Activated naive CD8-positive, alpha-beta T cell (primary cell): ENCODE measurements at regions not wholly inside any gene's neighbourhood (a gene's known extent, or its start where the extent isn't known, plus 50 kb on each side); places are given as distances from the start of the nearest gene placed in this dataset.
A peak's percentile ranks its signal among the peaks of the same experiment; 100 is the strongest.

Source experiments
- H3K27ac Mint-ChIP-seq: one replicate; pipeline ENCODE4 v1.8.0; 2021; ENCODE audit warnings: mixed read lengths
- H3K27me3 Mint-ChIP-seq: one replicate; pipeline ENCODE4 v1.8.0; 2021; ENCODE audit warnings: mixed read lengths
- H3K36me3 Mint-ChIP-seq: one replicate; pipeline ENCODE4 v1.8.0; 2021; ENCODE audit warnings: mixed read lengths
- H3K4me1 Mint-ChIP-seq: one replicate; pipeline ENCODE4 v1.8.0; 2021; ENCODE audit warnings: low read depth, mixed read lengths
- H3K4me3 Mint-ChIP-seq: one replicate; pipeline ENCODE4 v1.8.0; 2021; ENCODE audit warnings: mild to moderate bottlenecking, mixed read lengths
- H3K9me3 Mint-ChIP-seq: one replicate; pipeline ENCODE4 v1.8.0; 2021; ENCODE audit warnings: low read depth, mixed read lengths

DNA sequence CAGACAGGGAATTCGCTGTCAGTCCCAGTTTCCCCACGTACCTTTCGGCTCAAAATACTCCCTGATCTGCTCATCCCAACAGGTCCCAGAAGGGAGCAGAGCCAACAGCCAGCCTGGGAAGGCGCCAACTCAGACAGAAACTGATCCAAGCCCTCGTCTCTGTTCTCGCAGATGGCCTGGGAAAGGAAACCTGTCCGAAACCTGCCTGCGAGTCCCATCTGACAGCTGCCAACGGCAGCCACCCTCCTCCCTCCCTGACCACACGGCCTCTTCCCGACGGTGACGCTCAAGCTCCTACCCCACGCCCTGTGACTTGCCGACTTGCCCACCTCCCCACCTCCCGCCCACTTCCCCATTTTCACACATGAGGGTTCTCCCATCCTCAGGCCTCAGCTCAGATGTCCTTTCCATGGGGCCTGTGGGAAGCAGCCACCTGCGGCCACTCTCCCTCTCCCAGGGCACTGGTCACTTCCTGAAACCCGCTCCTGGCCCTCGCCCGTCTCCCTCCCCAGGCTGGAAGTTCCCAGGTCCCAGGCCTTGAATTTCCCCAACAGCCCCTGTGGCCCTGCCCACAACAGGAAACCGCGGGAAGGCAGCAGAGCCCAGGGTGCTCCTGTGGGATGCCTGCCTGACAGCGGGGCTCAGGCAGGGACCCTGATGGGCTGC is 60.9 kb upstream of the FBRSL1 start:
- no peaks in the 10 kb centered on the region for H3K27me3 Mint-ChIP-seq
- no peaks in the 10 kb centered on the region for H3K9me3 Mint-ChIP-seq
- H3K4me3 Mint-ChIP-seq, result peak overlapping the region; percentile 13
- no peak overlapping the region for H3K27ac Mint-ChIP-seq
- H3K4me1 Mint-ChIP-seq, result peaks cover 22% of the 10 kb centered on the region
- H3K36me3 Mint-ChIP-seq, result no peaks in the 10 kb centered on the region

DNA sequence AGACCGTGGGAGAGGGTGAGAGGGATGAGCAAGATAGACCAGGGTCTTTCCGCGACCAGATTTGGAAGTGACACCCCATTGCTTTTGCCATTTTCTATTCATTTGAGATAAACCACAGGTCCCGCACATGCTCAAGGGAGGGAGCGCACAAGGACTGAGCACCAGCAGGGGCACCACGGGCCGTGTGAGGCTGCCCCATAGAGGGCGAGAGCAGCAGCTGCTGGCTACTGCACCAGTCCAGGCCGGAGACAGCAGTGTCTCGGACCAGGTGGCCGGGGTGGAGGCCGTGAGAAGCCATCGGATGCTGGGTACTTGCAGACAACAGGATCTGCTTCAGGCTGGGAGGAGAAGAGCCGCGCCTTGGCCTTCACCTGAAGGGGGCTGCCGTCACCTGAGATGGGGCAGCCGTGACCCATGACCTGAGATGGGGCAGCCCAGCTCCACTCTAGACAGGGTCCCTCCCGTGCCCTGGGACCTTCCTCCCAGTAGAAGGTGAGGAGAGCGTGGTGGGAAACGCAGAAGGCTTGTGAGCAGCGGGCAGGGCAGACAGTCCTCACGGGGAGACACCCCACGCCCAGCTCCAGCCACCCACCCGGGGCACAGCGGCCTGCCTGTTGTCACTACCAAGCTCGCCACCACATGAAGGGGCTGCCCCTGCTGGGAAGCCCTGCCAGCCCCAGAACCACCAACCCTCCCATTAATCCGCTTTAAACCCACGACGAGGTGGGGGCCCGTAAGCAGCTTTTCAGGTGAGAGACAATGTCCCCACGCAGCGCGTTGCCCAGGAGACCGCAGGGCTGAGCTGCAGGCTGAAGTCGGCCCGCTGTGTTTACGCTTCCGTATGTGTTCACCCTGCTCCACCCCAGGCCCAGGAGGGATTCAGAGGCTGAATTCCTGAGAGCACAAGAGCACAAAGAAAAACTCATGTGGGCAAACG is 61.7 kb upstream of the FBRSL1 start:
- Mint-ChIP-seq H3K36me3 (no peaks in the 10 kb centered on the region), H3K27me3 (no peaks in the 10 kb centered on the region), H3K4me1 (peaks cover 21% of the 10 kb centered on the region), H3K27ac (no peak overlapping the region), H3K4me3 (no peak overlapping the region), H3K9me3 (no peaks in the 10 kb centered on the region)

DNA sequence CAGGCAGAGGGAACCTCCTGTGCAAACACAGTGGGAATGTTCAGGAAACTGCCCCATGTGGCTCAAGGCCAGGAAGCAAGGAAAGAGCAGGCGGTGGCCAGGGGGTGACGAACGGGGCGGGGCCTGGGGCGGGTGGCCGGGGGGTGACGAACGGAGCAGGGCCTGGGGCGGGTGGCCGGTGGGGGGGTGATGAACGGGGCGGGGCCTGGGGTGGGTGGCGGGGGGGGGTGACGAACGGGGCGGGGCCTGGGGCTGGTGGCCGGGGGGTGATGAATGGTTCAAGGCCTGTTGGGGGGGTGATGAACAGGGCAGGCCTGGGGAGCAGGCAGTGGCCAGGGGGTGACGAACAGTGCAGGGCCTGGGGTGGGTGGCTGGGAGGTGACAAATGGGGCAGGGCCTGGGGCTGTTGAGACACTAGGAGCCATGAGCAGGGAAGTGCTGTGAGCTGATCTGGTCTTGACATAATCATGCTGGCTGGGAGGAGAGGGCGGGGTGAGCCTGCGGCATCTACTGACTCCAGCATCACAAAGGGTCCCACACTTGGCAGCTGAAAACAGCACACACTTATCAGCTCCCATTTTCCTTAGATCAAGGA is 62.7 kb upstream of the FBRSL1 start:
- H3K4me3 Mint-ChIP-seq, result no peak overlapping the region
- no peak overlapping the region for H3K27ac Mint-ChIP-seq
- no peaks in the 10 kb centered on the region for H3K36me3 Mint-ChIP-seq
- peaks cover 21% of the 10 kb centered on the region for H3K4me1 Mint-ChIP-seq
- H3K9me3 Mint-ChIP-seq, result no peaks in the 10 kb centered on the region
- H3K27me3 Mint-ChIP-seq, result no peaks in the 10 kb centered on the region

DNA sequence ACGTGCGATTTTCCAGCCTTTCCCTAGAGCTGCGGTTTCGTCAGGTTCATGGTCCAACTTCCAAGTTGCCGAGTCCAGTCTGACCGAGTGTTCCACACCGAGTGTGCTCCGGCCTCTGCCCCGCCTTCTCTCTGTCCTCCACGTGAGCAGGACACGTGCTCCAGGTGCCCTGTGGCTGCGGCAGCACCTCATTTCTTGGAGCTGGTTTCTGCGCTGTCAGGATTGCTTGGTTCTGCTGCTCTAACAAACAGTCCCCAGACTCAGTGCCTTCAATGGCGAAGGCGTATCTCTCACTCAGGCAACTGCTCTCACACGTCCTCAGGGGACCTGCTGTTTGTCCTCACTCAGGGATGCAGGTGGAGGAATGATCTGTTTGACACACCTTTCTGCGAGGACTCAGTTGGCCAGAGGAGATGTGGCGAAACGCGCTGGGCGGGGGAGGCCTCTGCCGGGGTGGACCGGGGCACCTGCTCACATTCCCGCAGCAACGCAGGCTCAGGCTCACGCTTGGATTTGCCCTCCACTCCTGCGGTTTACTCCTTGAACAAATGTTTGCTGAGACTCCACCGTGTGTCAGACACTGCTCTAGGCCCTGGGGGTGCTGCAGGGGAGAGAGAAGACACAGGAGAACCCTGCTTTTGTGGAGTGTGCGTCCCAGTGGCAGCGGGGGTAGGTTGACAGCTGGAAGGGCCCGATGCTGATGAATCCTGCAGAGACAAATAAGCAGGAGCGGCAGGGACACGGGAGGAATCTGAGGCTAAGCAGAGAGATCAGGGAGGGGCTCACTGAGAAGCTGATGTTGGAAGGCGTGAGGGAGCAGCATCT is 63.4 kb upstream of the FBRSL1 start:
- H3K27ac Mint-ChIP-seq, result no peak overlapping the region

DNA sequence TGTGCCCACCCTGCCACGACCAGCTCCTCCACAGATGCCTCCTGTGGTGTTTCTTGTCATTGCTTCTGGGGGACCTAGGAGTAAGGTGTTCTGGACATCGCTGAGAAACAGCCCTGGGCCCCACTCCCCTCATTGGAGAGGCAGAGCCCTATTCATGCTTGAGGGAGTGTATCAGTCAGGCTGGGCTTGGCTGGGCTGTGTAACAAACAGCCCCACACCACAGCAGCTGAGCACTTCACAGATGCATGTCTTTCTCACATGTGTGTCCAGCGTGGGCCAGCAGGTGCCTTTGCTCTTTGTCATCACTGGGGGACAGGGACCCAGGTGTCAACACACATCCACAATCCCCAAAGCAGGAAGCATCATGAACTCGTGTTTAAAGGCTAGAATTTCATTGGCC is 65.1 kb upstream of the FBRSL1 start:
- no peaks in the 10 kb centered on the region for H3K9me3 Mint-ChIP-seq
- peaks cover 10% of the 10 kb centered on the region for H3K4me1 Mint-ChIP-seq
- H3K27me3 Mint-ChIP-seq, result no peaks in the 10 kb centered on the region
- H3K36me3 Mint-ChIP-seq, result no peaks in the 10 kb centered on the region
- no peak overlapping the region for H3K27ac Mint-ChIP-seq
- no peak overlapping the region for H3K4me3 Mint-ChIP-seq

More for the DNA sequence above, 63.4 kb upstream of the FBRSL1 start:
- no peaks in the 10 kb centered on the region for H3K27me3 Mint-ChIP-seq
- H3K4me1 Mint-ChIP-seq, result peaks cover 21% of the 10 kb centered on the region
- no peaks in the 10 kb centered on the region for H3K36me3 Mint-ChIP-seq
- H3K9me3 Mint-ChIP-seq, result no peaks in the 10 kb centered on the region
- H3K4me3 Mint-ChIP-seq, result no peak overlapping the region

DNA sequence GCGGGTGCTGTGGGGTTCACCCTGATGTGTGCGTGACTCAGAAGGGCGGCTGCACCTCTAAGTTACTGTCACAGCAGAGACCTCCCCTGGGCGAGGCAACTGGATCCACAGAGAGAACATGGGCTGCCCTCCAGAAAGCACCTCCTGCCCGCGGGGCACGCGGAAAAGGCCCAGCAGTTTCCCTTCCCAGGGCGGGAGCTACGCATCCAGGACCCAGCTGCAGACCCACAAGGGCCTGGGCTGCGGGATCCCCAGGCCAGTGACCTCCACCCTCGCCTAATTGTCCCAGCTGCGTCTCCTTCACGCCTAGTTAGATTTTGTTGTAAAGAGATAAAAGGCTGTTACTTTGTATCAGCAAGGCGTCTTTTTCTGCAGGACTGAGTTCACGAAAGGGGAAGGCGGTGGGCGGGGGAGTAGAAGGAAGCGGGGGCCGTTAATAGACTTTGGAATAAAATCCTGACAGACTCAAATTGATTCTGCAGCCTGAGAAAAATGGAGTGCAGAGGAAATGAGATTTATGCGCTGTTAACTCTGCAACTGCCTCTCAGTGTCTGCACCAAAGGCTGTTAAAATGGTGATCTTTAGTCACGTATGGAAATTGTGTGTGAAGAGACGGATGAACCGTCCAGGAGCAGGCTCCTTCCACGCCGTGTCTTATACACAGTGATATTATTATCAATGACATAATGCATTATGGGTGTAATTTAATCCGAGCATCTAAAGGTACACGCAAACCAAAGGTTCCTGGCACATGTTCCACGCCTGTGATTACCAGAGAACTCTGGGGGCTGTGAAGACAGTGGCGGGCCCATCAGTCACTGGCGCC is 65.9 kb upstream of the FBRSL1 start:
- Mint-ChIP-seq H3K9me3 (no peaks in the 10 kb centered on the region), H3K4me3 (no peak overlapping the region), H3K27me3 (no peaks in the 10 kb centered on the region), H3K4me1 (peaks cover 5% of the 10 kb centered on the region), H3K27ac (no peak overlapping the region), H3K36me3 (no peaks in the 10 kb centered on the region)

DNA sequence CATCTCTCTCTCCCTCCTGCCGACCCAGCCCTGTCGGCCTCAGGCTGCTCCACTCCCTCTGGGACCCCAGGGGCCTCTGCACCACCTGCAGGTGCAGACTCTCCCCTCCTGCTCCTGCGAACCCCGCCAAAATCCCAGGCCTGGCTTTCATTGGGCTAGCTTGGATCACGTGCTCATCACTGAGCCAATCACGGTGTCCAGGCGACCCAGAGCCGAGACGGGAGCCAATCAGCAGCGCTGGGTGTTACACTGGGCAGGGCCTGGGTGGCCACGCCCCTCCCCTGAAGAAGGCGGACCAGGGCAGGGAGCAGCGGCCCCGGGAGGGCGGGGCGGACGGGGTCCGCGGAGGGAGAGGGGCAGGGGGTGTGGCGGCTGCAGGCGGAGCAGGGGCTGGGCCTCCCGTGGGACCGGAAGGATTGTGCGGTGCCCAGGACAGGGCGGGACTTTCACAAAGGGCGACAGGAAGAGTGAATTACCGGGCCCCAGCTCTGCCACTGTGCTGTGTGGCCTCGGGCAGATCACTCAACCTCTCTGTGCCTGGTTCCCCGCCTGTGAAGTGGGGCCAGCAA is 66.6 kb upstream of the FBRSL1 start:
- H3K27me3 Mint-ChIP-seq, result no peaks in the 10 kb centered on the region
- H3K9me3 Mint-ChIP-seq, result no peaks in the 10 kb centered on the region
- peaks cover 3% of the 10 kb centered on the region for H3K4me1 Mint-ChIP-seq
- no peaks in the 10 kb centered on the region for H3K36me3 Mint-ChIP-seq
- H3K27ac Mint-ChIP-seq, result no peak overlapping the region
- no peak overlapping the region for H3K4me3 Mint-ChIP-seq

DNA sequence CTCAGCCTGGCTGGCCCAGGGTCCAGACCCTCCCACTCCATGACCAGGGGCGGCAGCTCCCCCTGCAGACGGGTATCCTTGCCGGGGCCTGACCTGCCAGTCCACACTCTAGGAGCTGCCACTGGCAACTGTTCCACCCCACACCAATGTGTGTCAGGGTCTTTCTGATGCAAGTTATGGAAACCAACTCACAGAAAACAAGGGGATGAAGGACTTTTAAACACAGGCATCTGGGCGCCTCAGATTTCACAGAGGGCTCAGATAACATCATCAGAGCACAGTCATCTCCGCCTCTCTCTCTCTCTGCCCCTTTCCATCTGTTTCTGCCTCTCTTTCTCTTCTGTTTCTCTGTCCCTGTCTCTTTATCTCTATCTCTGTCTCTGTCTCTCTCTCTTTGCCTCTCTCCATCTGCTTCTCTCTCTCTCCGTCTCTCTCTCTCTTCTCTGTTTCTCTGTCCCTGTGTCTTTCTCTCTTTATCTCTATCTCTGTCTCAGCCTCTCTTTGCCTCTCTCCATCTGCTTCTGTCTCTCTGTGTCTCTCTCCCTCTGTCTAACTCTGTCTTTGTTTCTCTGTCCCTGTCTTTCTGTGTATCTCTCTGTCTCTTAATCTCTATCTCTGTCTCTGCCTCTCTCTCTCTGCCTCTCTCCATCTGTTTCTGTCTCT is 67.4 kb upstream of the FBRSL1 start:
- Mint-ChIP-seq H3K4me1 (peaks cover 3% of the 10 kb centered on the region), H3K36me3 (no peaks in the 10 kb centered on the region), H3K9me3 (no peaks in the 10 kb centered on the region), H3K4me3 (no peak overlapping the region), H3K27ac (no peak overlapping the region), H3K27me3 (no peaks in the 10 kb centered on the region)

DNA sequence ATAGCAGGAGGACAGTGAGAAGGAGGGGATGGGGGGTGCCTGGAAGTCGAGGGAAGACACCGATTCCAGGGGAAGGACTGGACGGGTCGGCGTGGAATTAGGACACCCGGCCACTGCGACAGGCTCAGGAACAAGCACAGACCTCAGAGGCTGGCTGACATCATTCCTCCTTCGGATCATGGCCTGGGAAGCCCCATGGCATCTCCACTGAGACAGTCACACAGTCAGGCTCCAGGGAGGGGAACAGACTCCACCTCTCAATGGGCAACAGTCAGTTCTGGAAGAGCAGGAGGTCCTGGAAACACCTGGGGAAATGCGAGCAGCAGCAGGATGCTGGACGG is 67.9 kb upstream of the FBRSL1 start:
- H3K27me3 Mint-ChIP-seq, result no peaks in the 10 kb centered on the region
- no peaks in the 10 kb centered on the region for H3K9me3 Mint-ChIP-seq
- no peaks in the 10 kb centered on the region for H3K36me3 Mint-ChIP-seq
- peaks cover 3% of the 10 kb centered on the region for H3K4me1 Mint-ChIP-seq
- no peak overlapping the region for H3K4me3 Mint-ChIP-seq
- H3K27ac Mint-ChIP-seq, result peak overlapping the region; percentile 18

DNA sequence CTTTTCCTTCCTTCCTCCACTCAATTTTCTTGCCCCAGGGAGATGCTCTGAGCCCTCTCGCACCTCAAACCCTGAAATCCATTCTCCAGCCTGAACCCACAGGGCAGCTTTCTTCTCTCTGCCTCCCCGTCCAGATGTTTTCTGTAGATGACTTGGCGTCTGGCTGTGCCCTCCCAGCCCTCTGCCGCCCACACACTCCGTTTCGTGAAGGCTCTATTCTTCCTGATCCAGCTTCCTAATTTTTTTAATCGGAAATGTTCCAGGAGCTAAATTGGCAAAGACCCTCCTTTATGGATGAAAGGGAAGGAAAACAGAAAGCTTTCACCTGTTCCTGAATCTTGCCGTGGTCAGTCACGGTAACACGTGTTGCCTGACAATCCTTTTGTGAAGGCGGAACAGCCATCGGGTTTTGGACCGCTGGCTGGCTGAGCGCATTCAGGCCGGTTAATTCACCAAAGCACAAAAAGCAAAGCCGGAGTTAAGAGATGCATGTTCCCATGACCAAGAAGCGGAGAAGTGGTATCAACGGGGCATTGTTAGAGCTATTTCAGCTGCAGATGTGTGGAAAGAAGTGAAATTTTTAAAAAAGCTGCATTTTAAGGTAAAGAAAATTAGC is 70.2 kb upstream of the FBRSL1 start:
- Mint-ChIP-seq H3K4me1 (peaks cover 5% of the 10 kb centered on the region), H3K9me3 (no peaks in the 10 kb centered on the region)

DNA sequence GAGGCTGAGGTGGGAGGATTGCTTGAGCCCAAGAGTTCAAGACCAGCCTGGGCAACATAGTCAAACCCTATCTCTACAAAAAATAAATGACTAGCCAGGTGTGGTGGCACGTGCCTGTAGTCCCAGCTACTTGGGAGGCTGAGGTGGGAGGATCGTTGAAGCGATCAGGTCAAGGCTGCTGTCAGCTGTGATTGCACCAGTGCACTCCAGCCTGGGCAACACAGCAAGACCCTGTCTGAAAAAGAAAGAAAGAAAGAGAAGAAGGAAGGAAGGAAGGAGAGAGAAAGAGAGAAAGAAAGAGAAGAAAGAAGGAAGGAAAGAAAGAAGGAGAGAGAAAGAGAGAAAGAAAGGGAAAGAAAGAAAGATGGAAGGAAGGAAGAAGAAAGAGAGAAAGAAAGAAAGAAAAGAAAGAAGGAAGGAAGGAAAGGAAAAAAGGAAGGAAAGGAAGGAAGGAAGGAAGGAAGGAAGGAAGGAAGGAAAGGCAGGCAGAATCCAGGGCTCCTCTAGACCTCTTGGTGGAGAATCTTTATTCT is 71.5 kb upstream of the FBRSL1 start:
- H3K4me1 Mint-ChIP-seq, result peaks cover 5% of the 10 kb centered on the region
- no peaks in the 10 kb centered on the region for H3K27me3 Mint-ChIP-seq
- H3K27ac Mint-ChIP-seq, result no peak overlapping the region
- no peaks in the 10 kb centered on the region for H3K9me3 Mint-ChIP-seq
- no peaks in the 10 kb centered on the region for H3K36me3 Mint-ChIP-seq
- no peak overlapping the region for H3K4me3 Mint-ChIP-seq

More for the DNA sequence above, 70.2 kb upstream of the FBRSL1 start:
- Mint-ChIP-seq H3K27me3 (no peaks in the 10 kb centered on the region), H3K36me3 (no peaks in the 10 kb centered on the region), H3K27ac (no peak overlapping the region), H3K4me3 (no peak overlapping the region)

DNA sequence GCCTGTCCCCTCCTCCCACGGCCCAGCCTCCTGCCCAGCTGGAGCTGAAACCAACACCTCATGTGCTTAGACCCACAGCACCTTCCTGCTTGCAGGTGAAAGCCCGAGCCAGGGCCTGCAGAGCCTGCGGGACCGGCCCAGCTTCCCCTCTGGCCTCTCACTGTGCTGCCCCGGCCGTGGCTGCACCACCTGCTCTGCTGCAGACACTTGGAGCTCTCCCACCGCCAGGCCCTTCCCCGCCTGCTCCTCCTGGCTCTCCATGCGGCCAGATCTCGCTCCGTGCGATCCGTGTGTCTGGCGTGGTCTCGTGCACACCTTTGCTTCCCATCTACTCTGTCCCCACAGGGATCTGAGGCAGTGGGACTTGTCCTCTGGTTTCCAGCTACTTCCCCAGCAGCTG is 72.2 kb upstream of the FBRSL1 start:
- Mint-ChIP-seq H3K4me3 (no peak overlapping the region), H3K27ac (no peak overlapping the region), H3K9me3 (no peaks in the 10 kb centered on the region), H3K4me1 (peaks cover 4% of the 10 kb centered on the region), H3K27me3 (no peaks in the 10 kb centered on the region), H3K36me3 (no peaks in the 10 kb centered on the region)

DNA sequence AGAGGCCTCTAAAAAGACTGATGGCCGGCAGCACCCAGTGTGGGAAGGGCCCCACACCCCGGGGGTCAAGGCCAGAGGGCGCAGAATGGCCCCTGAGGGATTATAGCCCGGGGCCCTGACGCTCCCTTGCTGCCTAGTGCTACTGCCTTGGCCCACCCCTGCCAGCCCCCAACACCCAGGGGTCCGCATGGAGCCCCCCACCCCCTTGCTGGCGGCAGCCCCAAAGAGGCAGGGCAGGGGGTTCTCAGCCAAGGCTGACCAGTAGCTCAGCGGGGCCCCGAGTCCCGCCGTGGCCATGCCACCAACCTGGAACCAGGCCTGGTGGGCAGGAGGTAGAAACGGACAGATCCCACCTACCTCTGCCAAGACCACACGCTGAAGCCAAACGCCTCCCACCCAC is 73.1 kb upstream of the FBRSL1 start:
- peaks cover 2% of the 10 kb centered on the region for H3K4me1 Mint-ChIP-seq
- H3K4me3 Mint-ChIP-seq, result no peak overlapping the region
- no peak overlapping the region for H3K27ac Mint-ChIP-seq
- no peaks in the 10 kb centered on the region for H3K9me3 Mint-ChIP-seq
- H3K27me3 Mint-ChIP-seq, result no peaks in the 10 kb centered on the region
- no peaks in the 10 kb centered on the region for H3K36me3 Mint-ChIP-seq
